Posterior cingulate gyrus (tissue), 11 donors: ENCODE measurements at regions not wholly inside any gene's neighbourhood (a gene's known extent, or its start where the extent isn't known, plus 50 kb on each side); places are given as distances from the start of the nearest gene placed in this dataset.
A peak's percentile ranks its signal among the peaks of the same experiment; 100 is the strongest.

Experiments used
- DNase-seq, 10 donors: peaks; one replicate each; pipeline versions ENCODE4 v3.0.0 to v3.0.0-alpha.2; 2020 to 2021; ENCODE audit warnings: mixed read lengths in 3 of 10
- intact Hi-C: fragments of 100-400 bp; cut with DNase I; formaldehyde crosslinking; loops from one replicate; pipeline ENCODE4 v1.15.1; 2023

DNA sequence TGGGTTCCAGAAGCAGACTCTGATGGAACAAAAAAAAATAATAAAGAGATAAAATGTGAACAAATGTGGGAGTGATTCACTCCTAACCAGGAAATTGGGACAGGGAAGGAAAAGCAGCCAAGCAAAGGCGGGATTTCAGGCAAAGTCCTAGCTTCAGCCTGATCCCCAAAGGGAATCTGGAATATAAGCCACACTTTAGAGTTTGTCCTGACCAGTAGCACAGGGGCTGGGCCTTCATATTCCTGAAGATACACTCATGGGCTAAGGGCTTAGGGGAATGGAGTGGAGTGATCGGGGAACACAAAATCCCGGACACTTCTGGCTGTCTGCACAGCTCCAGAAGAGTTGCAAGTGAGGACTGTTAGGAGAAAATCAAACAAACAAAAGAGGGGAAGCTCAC lies 135.0 kb upstream of the COL8A1 start:
- intact Hi-C loops: no loop called here
- no peak for DNase-seq

DNA sequence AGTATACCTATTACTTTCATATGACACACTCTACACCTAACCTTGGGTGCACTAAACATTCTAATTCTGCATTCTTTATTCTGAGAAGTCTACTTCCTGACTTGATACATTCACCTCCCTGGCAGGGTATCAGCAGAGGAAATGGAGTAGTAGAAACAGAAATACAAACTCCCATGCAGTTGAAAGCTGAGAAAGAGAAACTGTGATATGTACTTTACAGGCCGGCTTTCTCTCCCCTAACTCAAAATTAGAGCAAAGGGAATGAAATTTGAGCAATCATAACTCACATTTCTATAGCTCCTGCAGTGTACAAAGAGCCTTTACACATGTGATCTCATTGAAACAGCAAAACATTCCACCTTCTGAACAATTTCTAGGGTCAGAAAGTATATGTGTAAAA lies 135.5 kb upstream of the COL8A1 start:
- intact Hi-C loops: no loop called here

DNA sequence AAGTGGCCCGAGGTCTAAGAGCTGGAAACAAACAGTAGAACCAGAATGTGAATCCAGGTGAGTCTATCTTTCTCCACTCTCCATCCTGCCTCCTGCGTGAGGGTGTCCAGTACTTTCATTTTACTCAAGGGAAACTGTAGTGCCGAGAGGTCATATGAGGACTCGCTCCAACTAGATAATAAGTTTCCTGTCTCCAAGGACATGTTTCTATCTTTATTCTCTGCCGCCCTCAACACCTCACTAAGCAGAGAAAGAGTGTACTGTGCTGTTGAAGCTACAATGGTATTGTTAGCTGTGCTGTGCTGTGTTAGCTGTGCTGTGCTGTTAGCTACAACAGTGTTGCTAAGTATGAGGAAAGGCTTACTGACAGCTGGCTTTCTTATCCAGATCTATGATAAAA lies 137.9 kb upstream of the COL8A1 start:
- no peak for DNase-seq
- intact Hi-C loops: no loop called here

More for the DNA sequence above, 135.5 kb upstream of the COL8A1 start:
- no peak for DNase-seq

DNA sequence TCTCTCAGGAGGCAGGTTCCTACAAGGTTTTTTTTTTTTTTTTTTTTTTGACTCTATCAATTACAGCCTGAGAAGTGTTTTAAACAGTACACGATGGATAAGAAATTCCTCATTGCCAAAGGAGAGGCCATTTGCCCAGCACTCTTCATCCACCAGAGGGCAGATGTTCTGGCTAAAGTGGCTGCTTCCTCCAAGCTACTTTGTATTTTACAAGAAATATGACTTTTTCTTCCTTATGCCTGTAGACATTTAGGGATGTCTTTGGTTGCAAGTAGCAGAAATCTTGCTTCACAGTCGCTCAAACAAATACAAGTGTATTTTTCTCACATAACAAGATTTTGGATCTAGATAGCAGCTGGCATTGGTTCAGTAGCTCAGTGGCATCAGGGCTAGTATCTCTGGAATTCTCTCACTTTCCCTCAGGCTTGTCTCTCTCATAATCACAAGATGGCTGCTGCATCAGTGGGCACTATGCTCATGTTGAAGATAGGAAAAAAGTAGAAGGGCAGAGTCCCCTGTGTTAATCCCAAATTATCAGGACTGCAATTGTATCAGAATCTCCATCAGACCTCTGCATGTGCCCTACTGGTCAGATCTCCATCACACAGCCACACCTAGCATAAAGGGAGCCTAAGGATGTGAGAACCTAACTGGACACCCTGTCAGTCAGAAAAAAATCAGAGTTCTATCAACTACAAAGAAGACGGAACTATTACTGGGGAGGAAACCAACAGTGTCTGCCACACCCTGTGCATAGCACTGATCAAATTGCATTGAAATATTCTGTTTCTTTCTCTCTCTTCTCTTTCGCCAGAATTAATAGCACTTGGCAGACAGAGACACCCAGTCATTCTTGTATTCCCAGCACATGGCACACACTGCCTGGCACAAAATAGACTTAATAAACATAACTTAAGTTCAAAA lies 138.9 kb upstream of the COL8A1 start:
- intact Hi-C loops: loop anchor here (5.0 kb wide), 1 partner anchor 253 kb away; no protein-coding TSS in a partner anchor
- peak in 6 of 10 donors; percentile 11 to 69 (median 23) for DNase-seq

DNA sequence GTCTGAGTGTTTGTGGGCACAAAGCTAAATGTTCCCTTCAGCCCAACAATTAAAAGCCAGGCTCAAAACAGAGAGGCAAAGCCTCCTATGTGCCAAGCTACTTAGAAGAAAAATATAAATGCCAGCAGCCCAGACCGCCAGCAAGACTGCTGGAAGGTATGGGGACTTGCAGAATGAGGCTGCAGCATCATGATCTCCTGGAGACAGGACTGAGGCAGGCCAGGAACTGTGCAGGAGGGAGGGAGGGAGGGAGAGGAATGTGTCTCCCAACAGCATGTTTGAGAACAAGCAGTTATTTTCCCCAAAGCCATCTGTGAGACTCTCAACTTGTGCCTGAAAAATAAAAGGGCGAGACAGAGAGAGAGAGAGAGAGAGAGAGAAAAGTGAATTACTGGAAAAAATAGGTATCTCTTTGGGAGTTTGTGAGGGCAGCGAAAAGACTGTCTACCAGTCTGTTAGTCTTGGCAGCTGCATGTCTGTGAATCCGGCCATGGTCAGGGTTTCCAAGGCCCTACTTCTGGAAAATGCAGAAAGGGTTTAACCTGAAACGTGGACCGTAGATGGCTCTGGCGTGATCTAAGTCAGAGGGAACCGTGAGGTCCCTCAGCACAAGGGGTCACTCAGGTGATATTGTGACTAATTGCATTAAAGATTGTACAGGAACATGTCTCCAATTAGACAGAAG lies 139.7 kb upstream of the COL8A1 start:
- intact Hi-C loops: loop anchor here (5.0 kb wide), 1 partner anchor 254 kb away; no protein-coding TSS in a partner anchor
- DNase-seq: peak in 2 of 10 donors; percentile 9 to 67

DNA sequence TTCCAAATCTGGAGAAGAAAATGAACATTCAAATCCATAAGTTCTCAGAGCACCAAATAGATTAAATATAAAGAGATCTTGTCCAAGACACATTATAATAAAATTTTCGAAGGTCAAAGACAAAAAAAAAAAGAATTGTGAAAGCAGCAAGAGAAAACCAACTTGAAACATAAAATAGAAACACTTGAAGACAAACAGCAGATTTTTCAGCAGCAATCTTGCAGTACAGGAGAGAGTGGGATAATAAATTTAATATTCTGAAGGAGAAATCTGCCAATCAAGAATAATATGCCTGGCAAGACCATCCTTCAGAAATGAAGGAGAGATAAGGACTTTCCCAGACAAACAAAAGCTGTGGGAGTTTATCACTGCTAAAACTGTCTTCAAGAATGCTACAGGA lies 150.5 kb upstream of the COL8A1 start:
- DNase-seq: no peak
- intact Hi-C loops: no loop called here

DNA sequence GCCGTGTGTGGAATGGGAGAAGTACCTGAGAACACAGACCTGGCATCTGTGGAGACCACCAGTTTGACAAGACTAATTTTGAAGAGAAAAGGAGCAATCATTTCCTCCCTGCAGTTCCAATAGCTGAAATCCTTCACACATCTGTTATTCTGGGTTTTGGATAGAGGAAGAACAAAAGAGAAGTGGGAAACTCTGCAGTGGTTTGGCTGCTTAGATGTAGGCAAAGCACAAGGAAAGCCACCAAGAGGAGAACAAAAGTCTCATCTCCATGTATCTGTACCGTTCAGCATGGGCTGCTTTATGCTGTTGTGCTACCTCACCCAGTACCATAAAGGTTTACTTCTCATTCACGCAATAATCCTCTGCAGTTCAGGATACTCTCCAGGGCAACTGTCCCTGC lies 153.1 kb upstream of the COL8A1 start:
- DNase-seq: no peak
- intact Hi-C loops: no loop called here

DNA sequence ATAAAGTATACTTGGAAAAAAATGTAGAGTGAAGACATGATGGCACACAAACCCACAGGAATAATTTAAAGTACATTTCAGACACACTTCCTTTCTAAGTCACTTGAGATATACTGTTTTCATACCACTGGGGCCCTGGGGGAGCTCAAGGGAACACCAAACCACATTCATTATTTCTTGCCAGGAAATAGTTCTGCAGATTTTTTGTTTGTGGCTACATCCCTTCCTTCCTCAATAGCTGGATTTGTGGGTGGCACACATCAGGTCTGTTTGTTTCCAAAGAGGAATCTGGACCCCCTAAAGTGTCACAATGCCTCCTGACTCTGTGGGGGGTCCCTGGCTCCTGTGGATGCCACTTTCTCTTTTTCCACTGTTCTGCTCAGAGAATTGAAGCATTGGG lies 153.5 kb upstream of the COL8A1 start:
- intact Hi-C loops: no loop called here
- no peak for DNase-seq

DNA sequence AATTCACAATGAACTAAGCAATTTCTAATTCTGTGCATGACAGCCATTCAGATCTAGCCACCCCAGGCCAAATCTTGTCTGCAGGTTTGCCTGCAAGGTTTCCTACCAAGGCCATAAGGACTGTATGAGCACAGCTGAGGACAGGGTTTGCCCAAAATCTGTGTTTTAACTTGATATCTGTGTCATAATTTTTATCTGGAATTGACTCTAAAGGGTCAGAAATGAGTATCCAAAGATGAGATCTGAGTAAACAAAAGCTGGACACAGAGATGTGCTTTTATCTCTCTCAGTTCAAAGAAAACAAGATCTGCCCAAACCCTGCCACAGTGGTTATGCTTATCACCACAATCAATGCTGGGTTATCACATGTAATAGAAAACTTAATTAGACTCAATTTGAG lies 154.6 kb upstream of the COL8A1 start:
- intact Hi-C loops: no loop called here
- no peak for DNase-seq

DNA sequence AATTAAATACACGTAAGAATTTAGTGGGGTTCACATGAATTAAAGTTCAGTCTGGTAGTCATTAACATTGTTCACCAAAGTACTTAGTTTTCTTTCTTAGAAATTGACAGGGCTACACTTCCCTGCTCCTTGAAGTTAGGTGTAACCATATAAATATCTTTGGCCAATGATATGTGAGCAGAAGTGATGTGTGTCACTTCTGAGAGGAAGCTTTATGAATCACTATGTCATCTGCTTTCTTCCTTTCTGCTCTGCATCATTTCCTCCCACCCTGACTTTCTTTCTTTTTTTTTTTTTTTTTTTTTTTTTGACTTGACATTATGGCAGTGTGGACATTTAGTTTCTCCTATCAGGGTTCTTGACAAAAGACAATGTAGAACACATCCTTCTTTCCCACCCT lies 156.2 kb upstream of the COL8A1 start:
- intact Hi-C loops: no loop called here
- DNase-seq: no peak

DNA sequence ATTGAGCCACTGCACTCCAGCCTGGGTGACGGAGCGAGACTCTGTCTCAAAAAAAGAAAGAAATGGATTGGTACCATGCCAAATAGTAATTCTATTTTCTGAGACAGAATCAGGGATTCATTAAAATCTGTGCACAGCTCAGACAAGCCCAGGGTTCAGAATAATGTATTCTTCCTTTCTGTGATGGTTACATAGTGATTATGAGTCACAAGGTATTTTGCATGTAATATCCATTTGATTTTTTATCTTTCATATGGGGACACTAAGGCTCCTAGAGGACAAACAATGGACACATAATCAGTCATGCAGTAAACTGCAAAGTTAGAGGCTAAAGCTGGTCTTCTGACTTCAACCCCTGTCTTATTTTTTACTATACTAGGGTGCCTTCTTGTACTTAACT lies 156.8 kb upstream of the COL8A1 start:
- no peak for DNase-seq
- intact Hi-C loops: no loop called here

DNA sequence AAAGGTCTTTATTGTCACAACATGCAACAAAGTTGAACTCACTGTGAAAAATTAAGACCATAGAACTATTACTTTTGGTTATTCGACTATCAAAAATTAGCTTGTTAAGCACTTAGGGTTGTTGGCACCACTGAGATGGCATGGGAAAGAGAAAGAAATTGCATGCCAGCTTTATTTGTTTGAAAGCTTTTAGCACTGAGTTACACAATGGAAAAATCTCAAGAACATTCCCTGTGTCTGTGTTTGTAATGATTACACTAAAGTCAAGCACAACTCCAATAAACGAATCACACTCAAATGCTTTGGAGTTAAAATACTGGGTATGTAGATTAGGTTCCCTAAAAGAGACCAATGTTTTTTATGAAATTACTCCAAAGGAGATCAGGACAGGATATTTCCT lies 158.6 kb upstream of the COL8A1 start:
- intact Hi-C loops: no loop called here
- no peak for DNase-seq

DNA sequence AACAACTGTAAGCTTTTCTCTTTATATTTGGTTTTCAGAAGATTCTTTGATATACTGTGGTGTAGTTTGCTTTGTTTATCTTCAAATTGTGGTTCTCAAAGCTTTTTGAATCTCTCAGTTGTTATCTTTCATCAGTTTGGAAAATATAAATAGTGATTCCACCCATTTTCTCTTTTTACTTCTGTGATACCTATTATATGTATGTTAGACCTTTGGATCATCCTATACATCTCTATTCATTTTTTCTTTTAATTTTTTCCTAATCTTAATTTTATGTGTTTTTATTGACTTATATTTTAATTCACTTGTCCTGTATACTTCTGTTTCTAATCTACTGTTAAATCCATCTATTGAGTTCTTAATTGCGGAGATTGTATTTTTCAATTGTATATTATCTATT lies 160.7 kb upstream of the COL8A1 start:
- no peak for DNase-seq
- intact Hi-C loops: no loop called here

DNA sequence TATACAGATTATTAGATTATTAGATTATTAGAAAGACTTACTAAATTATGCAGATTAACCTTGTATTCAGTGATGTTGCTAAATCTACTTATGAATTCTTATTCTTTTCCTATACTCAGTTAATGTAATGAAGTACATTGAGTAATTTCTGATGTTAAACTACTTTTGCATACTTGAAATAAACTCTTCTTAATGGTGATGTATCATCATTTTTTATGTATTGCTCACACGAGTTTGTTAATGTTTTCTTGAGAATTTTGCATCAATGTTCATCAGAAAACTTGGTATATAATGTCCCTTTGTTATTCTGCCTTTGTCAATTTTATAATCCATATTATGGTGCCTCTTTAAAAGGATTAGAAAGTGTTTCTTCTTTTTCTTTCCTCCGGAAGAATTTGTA lies 163.2 kb upstream of the COL8A1 start:
- DNase-seq: no peak
- intact Hi-C loops: no loop called here

DNA sequence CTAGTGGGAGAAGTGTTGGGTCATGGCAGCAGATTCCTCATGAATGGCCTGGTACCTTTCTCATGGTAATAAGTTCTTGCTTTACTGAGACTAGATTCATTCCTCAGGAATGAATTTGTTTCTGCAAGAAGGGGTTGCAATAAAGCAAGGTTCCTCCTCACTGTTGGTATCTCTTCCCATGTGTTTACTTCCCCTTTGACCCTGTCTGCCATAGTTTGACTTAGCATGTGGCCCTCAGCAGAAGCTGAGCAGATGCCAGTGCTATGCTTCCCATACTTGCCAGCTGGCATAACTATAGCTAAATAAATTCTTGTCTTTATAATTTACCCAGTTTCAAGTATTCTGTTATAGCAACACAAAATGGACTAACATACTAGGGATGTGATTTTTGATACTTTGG lies 163.6 kb upstream of the COL8A1 start:
- no peak for DNase-seq
- intact Hi-C loops: no loop called here

DNA sequence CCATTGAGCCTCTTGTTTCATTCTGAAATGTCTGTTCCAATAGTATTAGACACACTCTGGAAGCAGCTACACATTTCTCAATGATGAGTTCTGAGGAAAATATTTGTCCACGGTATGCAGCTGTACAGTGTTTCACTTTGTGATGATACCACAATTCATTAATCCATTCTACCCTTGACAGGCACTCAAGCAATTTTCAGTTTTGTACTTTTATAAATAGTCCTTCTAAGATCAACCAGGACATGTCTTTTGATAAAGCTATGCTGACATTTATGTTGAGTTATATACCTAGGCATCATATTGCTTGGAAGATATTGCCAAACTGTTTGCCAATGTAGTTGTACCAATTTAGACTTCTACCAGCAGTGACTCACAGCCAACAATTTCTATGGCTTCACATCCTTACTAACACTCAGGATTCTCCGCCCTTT lies 165.1 kb upstream of the COL8A1 start:
- no peak for DNase-seq
- intact Hi-C loops: no loop called here

DNA sequence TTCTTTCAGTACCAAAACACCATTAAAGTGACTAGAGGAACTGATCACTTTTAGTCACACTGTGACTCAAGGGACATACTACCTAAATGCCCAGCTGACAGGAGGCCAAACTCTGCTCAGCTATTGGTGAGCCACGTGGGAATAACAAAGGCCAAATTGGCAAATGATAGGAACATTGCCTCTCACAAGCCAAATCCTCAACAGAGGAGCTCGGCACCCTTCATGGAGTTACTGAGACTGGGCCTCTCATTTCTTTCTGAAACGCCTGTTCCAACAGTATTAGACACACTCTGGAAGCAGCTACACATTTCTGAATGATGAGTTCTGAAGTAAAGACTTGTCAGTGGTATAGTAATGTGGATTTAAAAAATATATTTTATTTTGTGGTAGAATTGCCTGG lies 166.0 kb upstream of the COL8A1 start:
- intact Hi-C loops: no loop called here
- DNase-seq: no peak

DNA sequence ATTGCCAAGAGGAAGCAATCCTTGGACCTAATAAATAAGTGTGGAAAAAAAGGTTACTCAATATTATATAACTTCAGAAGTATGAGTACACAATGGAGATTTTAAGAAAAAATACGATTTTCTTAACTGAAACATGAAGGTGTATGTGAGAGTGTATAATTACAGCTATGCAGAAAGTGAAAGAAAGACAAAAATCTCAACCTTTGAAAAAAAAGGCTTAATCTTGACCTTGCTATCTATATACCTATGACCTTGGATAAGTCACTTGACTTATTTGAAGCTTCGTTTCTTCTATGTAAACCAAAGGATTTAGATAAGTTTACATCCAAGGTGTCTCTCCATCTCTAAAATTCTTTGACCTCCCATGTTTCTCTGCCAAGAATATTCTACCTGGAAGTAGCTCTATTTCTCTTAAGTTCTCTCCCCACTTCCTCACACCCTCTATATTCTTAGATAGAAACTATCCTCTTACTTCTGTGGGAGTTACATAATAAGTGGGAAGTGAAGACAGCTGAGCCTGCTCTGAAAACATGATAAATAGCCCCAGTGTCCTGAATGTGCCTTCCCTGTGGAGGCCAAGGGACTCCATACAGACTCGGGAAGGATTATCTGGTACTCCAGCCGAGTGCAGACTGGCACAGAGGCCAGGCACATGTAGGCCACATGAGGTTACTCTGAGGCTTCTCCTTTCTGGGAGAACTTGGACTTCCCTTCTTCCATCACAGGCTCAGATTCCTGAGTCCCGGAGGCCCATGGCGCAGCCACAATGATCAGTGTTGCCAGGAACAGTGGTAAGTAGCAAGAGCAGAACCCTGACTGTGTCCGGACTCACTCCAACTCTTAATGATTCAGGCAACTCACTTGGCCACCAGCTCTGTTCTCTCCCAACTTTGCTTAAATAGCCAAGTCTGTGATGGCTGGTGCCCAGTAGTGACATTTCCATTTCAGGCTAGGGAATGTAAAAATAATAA lies 166.8 kb upstream of the COL8A1 start:
- DNase-seq: no peak
- intact Hi-C loops: no loop called here

DNA sequence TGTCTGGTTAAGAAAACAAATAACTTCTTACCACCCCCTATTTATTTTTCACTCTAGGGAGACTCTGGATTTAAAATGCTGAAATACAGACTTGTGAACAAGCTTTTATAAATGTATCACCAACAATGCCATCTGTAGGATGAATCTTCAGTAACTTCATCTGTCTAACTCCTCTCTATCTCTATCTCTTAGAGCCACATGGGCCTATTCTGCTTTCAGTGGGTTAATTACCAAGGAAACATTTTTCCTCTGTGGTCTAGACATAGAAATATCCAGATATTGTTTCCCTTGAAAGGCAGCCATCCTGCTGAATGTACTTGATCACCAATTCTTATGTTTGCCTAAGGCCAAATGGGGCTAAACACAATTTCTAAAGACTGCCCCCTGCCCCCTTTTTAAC lies 167.6 kb upstream of the COL8A1 start:
- intact Hi-C loops: no loop called here
- no peak for DNase-seq

DNA sequence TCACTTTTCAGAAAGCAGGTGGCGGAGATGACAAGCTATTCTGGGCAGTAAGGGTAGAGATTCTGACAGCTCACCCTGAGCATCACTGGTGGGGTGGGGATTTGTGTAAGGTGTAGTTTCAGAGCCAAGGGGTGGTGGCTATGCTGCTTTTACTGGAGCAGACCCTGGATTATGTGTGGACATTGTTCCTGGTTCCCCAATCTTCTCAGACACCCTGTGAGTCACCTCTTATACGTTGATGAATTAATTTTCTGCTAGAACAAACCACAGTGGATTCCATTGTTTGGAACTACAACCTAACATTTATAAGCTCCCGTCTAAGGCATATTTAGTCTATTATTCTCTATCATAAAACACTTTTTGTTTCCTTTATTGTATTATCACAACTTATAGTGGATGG lies 169.5 kb upstream of the COL8A1 start:
- DNase-seq: no peak
- intact Hi-C loops: no loop called here

DNA sequence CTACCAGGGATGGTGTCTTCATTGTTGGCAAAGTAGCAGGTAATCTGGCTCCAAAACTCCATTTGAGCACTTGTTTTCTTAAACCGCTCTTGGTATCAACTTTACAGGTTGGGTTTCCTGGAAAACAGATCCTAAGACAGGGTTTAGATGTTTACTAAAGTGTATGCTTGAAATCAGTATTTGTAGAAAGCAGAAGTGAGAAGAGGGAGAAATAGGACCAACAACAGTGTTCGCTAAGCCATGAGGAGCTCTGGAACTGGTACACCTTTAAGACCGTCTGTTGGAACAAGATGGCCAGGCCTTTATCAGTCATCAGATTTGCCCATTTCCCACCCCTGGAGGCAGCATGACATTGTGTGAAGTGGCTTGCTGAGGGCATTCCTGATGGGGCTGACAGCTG lies 171.0 kb upstream of the COL8A1 start:
- intact Hi-C loops: no loop called here

More for the DNA sequence above, 171.0 kb upstream of the COL8A1 start:
- DNase-seq: no peak
